A673 (cell line): ENCODE measurements at regions not wholly inside any gene's neighbourhood (a gene's known extent, or its start where the extent isn't known, plus 50 kb on each side); places are given as distances from the start of the nearest gene placed in this dataset.

Source experiments
- BruUV-seq: library from RNA; stranded (reverse); fragments of 400-500 nt; replicated peaks from 2 replicates; lab custom pipeline; 2021; lab: Mats Ljungman, UMichigan
- CTCF ChIA-PET: fragments of 300-600 bp; sonication (Branson Sonifier 250); formaldehyde crosslinking; loops from one replicate; lab custom pipeline; 2022; ENCODE audit warnings: antibody characterized with exemption; lab: Charles Lee
- POLR2A ChIA-PET: fragments of 300-600 bp; sonication (Branson Sonifier 250); formaldehyde crosslinking; loops from one replicate; lab custom pipeline; 2022; ENCODE audit warnings: antibody characterized with exemption; ENCODE audit not compliant: low non-redundant PET; lab: Charles Lee
- DNase-seq: peaks from one replicate; pipeline ENCODE4 v3.0.0-alpha.2; 2015; ENCODE audit warnings: low spot score
- H3K27ac ChIP-seq: fragments of 200-600 bp; sonication (generic); 2 replicates; pipeline ENCODE4 v1.5.1; 2016; ENCODE audit warnings: mixed run types, low read depth, mild to moderate bottlenecking, mixed read lengths, antibody characterized with exemption, low read length; ENCODE audit not compliant: poor library complexity, severe bottlenecking
- H3K27me3 ChIP-seq: fragments of 200-600 bp; sonication (generic); replicated peaks from 2 replicates; pipeline ENCODE4 v1.6.1; 2017; ENCODE audit warnings: mixed run types, low read depth, mild to moderate bottlenecking, mixed read lengths, antibody characterized with exemption, low read length; ENCODE audit not compliant: insufficient read depth, poor library complexity
- H3K36me3 ChIP-seq: fragments of 200-600 bp; sonication (generic); 2 replicates; pipeline ENCODE4 v1.6.1; 2016; ENCODE audit warnings: mixed run types, mild to moderate bottlenecking, mixed read lengths, antibody characterized with exemption, low read length; ENCODE audit not compliant: insufficient read depth, poor library complexity, severe bottlenecking
- H3K4me1 ChIP-seq: fragments of 200-600 bp; sonication (generic); 2 replicates; pipeline ENCODE4 v1.6.1; 2017; ENCODE audit warnings: mixed run types, mild to moderate bottlenecking, mixed read lengths, antibody characterized with exemption, low read length; ENCODE audit not compliant: insufficient read depth, poor library complexity, severe bottlenecking
- H3K4me3 ChIP-seq: fragments of 200-600 bp; sonication (generic); 2 replicates; pipeline ENCODE4 v1.5.1; 2016; ENCODE audit warnings: low read depth, mixed run types, mild to moderate bottlenecking, mixed read lengths, low read length; ENCODE audit not compliant: poor library complexity, severe bottlenecking
- H3K9me3 ChIP-seq: fragments of 200-600 bp; sonication (generic); 2 replicates; pipeline ENCODE4 v1.6.1; 2016; ENCODE audit warnings: mixed run types, low read depth, mild to moderate bottlenecking, mixed read lengths, antibody characterized with exemption, low read length; ENCODE audit not compliant: poor library complexity, severe bottlenecking
- EZH2 ChIP-seq: fragments of 200-600 bp; sonication (generic); IDR thresholded peaks from 2 replicates; pipeline ENCODE4 v1.6.1; 2017; ENCODE audit warnings: borderline replicate concordance, low read depth, mild to moderate bottlenecking, mixed read lengths, antibody characterized with exemption, low read length; ENCODE audit not compliant: poor library complexity, severe bottlenecking
- intact Hi-C: fragments of 100-400 bp; cut with micrococcal nuclease; formaldehyde crosslinking; loops from one replicate; pipeline ENCODE4 v1.10.0; 2022; ENCODE audit not compliant: unreplicated experiment
- TF ChIP-seq, protein P1 (sequence below): fragments of 300-800, 200-600 bp; sonication (generic); conservative IDR thresholded peaks from 2 replicates; pipeline ENCODE4 v1.5.1; 2017; ENCODE audit warnings: low read depth, mild to moderate bottlenecking, antibody characterized with exemption, low read length, moderate library complexity, mixed read lengths

DNA sequence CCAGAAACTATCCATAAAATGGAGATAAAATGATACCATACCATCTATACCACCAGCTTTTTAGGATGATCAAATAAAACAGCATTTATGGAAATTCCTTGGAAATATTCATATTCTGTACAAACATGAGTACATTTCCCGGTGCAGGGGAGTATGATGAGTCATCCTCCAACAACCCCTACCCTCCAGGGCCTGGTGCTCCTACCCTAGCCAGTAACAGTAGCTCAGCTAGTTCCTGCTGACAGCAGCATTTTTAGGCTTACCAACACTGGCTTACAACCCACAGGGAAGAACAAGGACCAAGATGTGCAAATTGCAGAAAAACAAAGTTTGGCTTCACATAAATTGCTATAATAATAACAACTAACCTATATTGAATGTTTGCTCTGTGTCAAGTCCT is 406.2 kb upstream of the CADM1 start:
- POLR2A ChIA-PET: no interaction called here
- Histone ChIP-seq H3K27ac (no peak overlapping the region), H3K4me3 (no peak overlapping the region), H3K36me3 (no peaks in the 10 kb centered on the region), H3K4me1 (no peaks in the 10 kb centered on the region), H3K27me3 (no peaks in the 10 kb centered on the region), H3K9me3 (no peaks in the 10 kb centered on the region)
- CTCF ChIA-PET: no interaction called here
- intact Hi-C loops: no loop called here
- no TSS peak for BruUV-seq
- TF ChIP-seq, protein P1, sequence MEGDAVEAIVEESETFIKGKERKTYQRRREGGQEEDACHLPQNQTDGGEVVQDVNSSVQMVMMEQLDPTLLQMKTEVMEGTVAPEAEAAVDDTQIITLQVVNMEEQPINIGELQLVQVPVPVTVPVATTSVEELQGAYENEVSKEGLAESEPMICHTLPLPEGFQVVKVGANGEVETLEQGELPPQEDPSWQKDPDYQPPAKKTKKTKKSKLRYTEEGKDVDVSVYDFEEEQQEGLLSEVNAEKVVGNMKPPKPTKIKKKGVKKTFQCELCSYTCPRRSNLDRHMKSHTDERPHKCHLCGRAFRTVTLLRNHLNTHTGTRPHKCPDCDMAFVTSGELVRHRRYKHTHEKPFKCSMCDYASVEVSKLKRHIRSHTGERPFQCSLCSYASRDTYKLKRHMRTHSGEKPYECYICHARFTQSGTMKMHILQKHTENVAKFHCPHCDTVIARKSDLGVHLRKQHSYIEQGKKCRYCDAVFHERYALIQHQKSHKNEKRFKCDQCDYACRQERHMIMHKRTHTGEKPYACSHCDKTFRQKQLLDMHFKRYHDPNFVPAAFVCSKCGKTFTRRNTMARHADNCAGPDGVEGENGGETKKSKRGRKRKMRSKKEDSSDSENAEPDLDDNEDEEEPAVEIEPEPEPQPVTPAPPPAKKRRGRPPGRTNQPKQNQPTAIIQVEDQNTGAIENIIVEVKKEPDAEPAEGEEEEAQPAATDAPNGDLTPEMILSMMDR: no peak
- TF ChIP-seq EZH2: no peak
- no peak for DNase-seq

DNA sequence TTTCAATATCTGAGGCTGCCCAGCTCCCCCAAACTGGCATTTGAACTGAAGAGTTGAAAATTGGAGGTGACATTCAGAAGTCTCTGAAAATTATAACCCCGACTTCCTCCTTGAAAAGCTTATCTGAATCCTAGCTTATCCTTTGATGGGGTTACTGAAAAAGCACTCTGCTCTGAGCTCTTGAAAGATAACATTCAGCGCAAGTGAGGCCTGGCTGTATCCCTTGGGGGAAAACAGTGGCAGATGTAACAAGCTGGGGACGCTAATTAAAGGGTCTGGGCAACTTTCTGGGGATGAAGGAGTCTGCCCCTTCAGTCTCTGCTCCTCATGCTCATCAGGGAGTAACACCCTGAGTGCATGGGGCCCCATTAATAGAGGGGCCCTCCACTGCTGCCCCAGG is 402.0 kb upstream of the CADM1 start:
- no peaks in the 10 kb centered on the region for H3K9me3 ChIP-seq
- BruUV-seq: no TSS peak
- no peaks in the 10 kb centered on the region for H3K36me3 ChIP-seq
- no peak for DNase-seq
- intact Hi-C loops: no loop called here
- ChIA-PET POLR2A (no interaction called here), CTCF (no interaction called here)
- H3K27ac ChIP-seq: no peak overlapping the region
- no peak overlapping the region for H3K4me3 ChIP-seq
- no peaks in the 10 kb centered on the region for H3K27me3 ChIP-seq
- TF ChIP-seq, protein P1: no peak
- TF ChIP-seq EZH2: no peak
- no peaks in the 10 kb centered on the region for H3K4me1 ChIP-seq

DNA sequence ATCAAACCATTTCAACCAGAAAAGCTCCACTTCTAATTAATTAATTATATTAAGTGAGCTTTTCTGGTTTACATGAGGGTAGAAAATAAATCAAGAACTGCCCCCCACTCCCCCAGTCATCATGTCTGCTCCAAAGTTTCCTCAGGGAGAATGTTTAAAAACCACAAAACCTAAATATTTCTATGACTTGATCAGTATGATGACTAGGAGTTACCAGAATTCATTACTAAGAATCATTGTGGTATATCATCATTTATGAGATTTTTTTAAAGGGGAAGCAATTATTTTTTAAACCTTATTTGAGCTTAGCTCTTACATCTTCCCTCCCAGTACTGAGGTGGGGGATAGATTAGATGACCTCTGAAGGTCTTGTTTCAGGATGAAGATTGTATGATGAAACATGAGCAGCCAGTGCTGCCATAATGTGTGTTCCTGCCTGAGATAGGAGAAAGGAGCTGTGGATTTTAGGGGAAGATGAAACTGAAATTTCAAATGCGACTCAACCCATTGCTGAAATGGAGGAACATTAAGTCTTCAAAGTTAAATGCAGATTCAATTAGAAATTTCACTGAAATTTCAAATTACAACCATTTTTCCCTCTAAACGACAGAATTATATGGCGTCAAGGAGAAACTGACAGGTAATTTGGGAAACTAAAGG is 401.3 kb upstream of the CADM1 start:
- H3K27ac ChIP-seq: no peak overlapping the region
- ChIA-PET CTCF (no interaction called here), POLR2A (no interaction called here)
- BruUV-seq: no TSS peak
- no peak overlapping the region for H3K4me3 ChIP-seq
- no peaks in the 10 kb centered on the region for H3K36me3 ChIP-seq
- intact Hi-C loops: no loop called here
- H3K4me1 ChIP-seq: no peaks in the 10 kb centered on the region
- no peaks in the 10 kb centered on the region for H3K27me3 ChIP-seq
- H3K9me3 ChIP-seq: no peaks in the 10 kb centered on the region
- DNase-seq: no peak
- TF ChIP-seq, protein P1: no peak
- no peak for TF ChIP-seq EZH2
